K562 (cell line): ENCODE measurements at regions not wholly inside any gene's neighbourhood (a gene's known extent, or its start where the extent isn't known, plus 50 kb on each side); places are given as distances from the start of the nearest gene placed in this dataset.

Experiments
- ARNT ChIP-seq, 2 experiments: fragments of 450-650 bp; IDR thresholded peaks; 2 replicates each; pipeline ENCODE4 v1.6.1; 2016; ENCODE audit warnings: mild to moderate bottlenecking in 1 of 2
- BRCA1 ChIP-seq, 2 experiments: fragments of 450-650 bp in 1 of 2; sonication (generic) in 1 of 2; formaldehyde crosslinking in 1 of 2; IDR thresholded peaks; 2 replicates each; pipeline versions ENCODE4 v1.5.0 to v1.6.1; 2017 to 2020; ENCODE audit warnings: mild to moderate bottlenecking in 1 of 2, missing genetic modification reagents in 1 of 2
- FOXP1 ChIP-seq: sonication (generic); formaldehyde crosslinking; IDR thresholded peaks from 2 replicates; pipeline ENCODE4 v1.8.0; 2022; ENCODE audit warnings: mild to moderate bottlenecking, missing genetic modification reagents
- GTF2F1 ChIP-seq: IDR thresholded peaks from 2 replicates; pipeline ENCODE4 v1.6.1; 2011; ENCODE audit warnings: low read depth, low read length, improper control_type of control experiment
- NFRKB ChIP-seq: fragments of 450-650 bp; IDR thresholded peaks from 2 replicates; pipeline ENCODE4 v1.6.1; 2016; ENCODE audit warnings: low read depth
- NR4A1 ChIP-seq, 2 experiments: fragments of 250-450 bp in 1 of 2; fragments of 450-650 bp in 1 of 2; sonication (Bioruptor Pico) in 1 of 2; IDR thresholded peaks; 2 replicates each; pipeline versions ENCODE4 v1.4.0 to v1.6.1; 2016 to 2020; ENCODE audit warnings: mild to moderate bottlenecking in 2 of 2, missing compliant biosample characterization in 1 of 2, missing genetic modification characterization in 1 of 2, moderate library complexity in 1 of 2
- PCBP2 ChIP-seq: fragments of 200-400 bp; formaldehyde crosslinking; IDR thresholded peaks from 2 replicates; pipeline ENCODE4 v1.6.1; 2018; ENCODE audit warnings: low read length, low read depth, mild to moderate bottlenecking, moderate library complexity; ENCODE audit not compliant: poor library complexity, severe bottlenecking
- PTBP1 ChIP-seq: fragments of 200-400 bp; formaldehyde crosslinking; IDR thresholded peaks from 2 replicates; pipeline ENCODE4 v1.6.1; 2017; ENCODE audit warnings: low read depth, low read length
- ZBTB5 ChIP-seq: fragments of 450-650 bp; IDR thresholded peaks from 2 replicates; pipeline ENCODE4 v1.6.1; 2017; ENCODE audit warnings: antibody characterized with exemption
- TF ChIP-seq, protein P1 (sequence below), 3 experiments: IDR thresholded peaks in 2 of 3; conservative IDR thresholded peaks in 1 of 3; 2 replicates each; pipeline ENCODE4 v1.5.1; 2011 to 2012; ENCODE audit warnings: low read length in 3 of 3, mild to moderate bottlenecking in 3 of 3, control low read depth in 2 of 3, improper control_type of control experiment in 1 of 3, inconsistent platforms in 1 of 3, low read depth in 1 of 3, mixed read lengths in 1 of 3, moderate library complexity in 1 of 3; ENCODE audit not compliant: insufficient read depth in 2 of 3

GRCh38 chr7:27397503-27397902, 154.9 kb downstream of the EVX1 start:
- TF ChIP-seq, protein P1, sequence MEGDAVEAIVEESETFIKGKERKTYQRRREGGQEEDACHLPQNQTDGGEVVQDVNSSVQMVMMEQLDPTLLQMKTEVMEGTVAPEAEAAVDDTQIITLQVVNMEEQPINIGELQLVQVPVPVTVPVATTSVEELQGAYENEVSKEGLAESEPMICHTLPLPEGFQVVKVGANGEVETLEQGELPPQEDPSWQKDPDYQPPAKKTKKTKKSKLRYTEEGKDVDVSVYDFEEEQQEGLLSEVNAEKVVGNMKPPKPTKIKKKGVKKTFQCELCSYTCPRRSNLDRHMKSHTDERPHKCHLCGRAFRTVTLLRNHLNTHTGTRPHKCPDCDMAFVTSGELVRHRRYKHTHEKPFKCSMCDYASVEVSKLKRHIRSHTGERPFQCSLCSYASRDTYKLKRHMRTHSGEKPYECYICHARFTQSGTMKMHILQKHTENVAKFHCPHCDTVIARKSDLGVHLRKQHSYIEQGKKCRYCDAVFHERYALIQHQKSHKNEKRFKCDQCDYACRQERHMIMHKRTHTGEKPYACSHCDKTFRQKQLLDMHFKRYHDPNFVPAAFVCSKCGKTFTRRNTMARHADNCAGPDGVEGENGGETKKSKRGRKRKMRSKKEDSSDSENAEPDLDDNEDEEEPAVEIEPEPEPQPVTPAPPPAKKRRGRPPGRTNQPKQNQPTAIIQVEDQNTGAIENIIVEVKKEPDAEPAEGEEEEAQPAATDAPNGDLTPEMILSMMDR (IDR thresholded peaks at IDR 0.05 in 2 of 3, conservative IDR thresholded peaks at IDR 0.05 in 1 of 3; ENCODE audit: insufficient read depth in 2 of 3, low read depth in 1 of 3, low read length in 3 of 3) = no peak
- TF ChIP-seq PCBP2 = no peak
- no peak for TF ChIP-seq ZBTB5
- no peak for TF ChIP-seq NR4A1 (CRISPR knock-in tag; IDR thresholded peaks at IDR 0.05)
- no peak for TF ChIP-seq NR4A1 (tag; IDR thresholded peaks at IDR 0.05)
- no peak for TF ChIP-seq NFRKB
- TF ChIP-seq ARNT (IDR thresholded peaks at IDR 0.05) = no peak
- TF ChIP-seq FOXP1 = no peak
- no peak for TF ChIP-seq GTF2F1
- no peak for TF ChIP-seq PTBP1
- TF ChIP-seq BRCA1 (IDR thresholded peaks at IDR 0.05) = no peak
- TF ChIP-seq BRCA1 (CRISPR knock-in tag; IDR thresholded peaks at IDR 0.05) = no peak
